OCI-LY3 (cell line): ENCODE measurements at regions not wholly inside any gene's neighbourhood (a gene's known extent, or its start where the extent isn't known, plus 50 kb on each side); places are given as distances from the start of the nearest gene placed in this dataset.

Experiments used
- H2AFZ ChIP-seq: fragments of 200-600, 300-600 bp; shearing (Covaris generic); 2 replicates; pipeline ENCODE4 v1.6.0; 2014; ENCODE audit warnings: antibody characterized with exemption, low read depth, low read length
- H3K27ac ChIP-seq: fragments of 200-600, 300-600 bp; sonication (generic); 2 replicates; pipeline ENCODE4 v1.5.1; 2014; ENCODE audit warnings: mild to moderate bottlenecking, low read length, moderate library complexity, mixed read lengths
- H3K27me3 ChIP-seq: fragments of 200-600, 300-600 bp; sonication (generic); 2 replicates; pipeline ENCODE4 v1.6.1; 2014; ENCODE audit warnings: low read depth, low read length, mixed read lengths
- H3K36me3 ChIP-seq: fragments of 200-600, 300-600 bp; sonication (generic); replicated peaks from 2 replicates; pipeline ENCODE3; 2014; ENCODE audit warnings: low read depth, low read length, mixed read lengths
- H3K4me1 ChIP-seq: fragments of 300-600, 200-600 bp; sonication (generic); 2 replicates; pipeline ENCODE4 v1.6.1; 2014; ENCODE audit warnings: low read length, mixed read lengths
- H3K4me2 ChIP-seq: fragments of 200-600, 300-600 bp; sonication (generic); 2 replicates; pipeline ENCODE4 v1.6.1; 2014; ENCODE audit warnings: low read length, mixed read lengths
- H3K4me3 ChIP-seq: fragments of 300-600, 200-600 bp; sonication (generic); 2 replicates; pipeline ENCODE4 v1.5.1; 2014; ENCODE audit warnings: antibody characterized with exemption, mild to moderate bottlenecking, low read length, moderate library complexity
- H3K79me2 ChIP-seq: fragments of 300-600, 200-600 bp; shearing (Covaris generic); 2 replicates; pipeline ENCODE4 v1.6.1; 2014; ENCODE audit warnings: mild to moderate bottlenecking, low read length, mixed read lengths
- H3K9ac ChIP-seq: fragments of 300-600, 200-600 bp; shearing (Covaris generic); 2 replicates; pipeline ENCODE4 v1.6.0; 2014; ENCODE audit warnings: mild to moderate bottlenecking, low read length, moderate library complexity
- H3K9me3 ChIP-seq: fragments of 200-600, 300-600 bp; shearing (Covaris generic); 2 replicates; pipeline ENCODE4 v1.6.1; 2014; ENCODE audit warnings: low read length, mixed read lengths; ENCODE audit not compliant: insufficient read depth
- H4K20me1 ChIP-seq: fragments of 200-600, 300-600 bp; sonication (generic); 2 replicates; pipeline ENCODE4 v1.6.1; 2016; ENCODE audit warnings: low read length, mixed read lengths; ENCODE audit not compliant: insufficient read depth
- EZH2phosphoT487 ChIP-seq: fragments of 200-600 bp; shearing (Covaris generic); IDR thresholded peaks from 2 replicates; pipeline ENCODE4 v1.6.1; 2018; ENCODE audit warnings: antibody characterized with exemption, mixed run types, low read depth
- TF ChIP-seq, protein P1 (sequence below): fragments of 200-600, 300-600 bp; sonication (generic); IDR thresholded peaks from 2 replicates; pipeline ENCODE4 v1.5.1; 2014; ENCODE audit warnings: antibody characterized with exemption, low read length, low read depth

DNA sequence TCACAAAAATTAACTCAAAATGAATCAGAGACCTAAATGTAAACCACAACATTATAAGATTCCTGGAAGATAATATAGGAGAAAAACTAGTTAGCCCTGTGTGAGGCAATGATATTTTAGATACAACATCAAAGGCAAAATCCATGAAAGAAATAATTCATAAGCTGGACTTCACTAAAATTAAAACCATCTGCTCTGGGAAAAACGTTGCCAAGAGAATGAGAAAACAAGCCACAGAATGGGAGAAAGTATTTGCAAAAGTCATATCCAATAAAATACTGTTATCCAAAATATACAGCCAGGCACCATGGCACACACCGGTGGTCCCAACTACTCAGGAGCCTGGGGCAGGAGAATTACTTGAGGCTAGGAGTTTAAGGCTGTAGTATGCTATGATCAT, 70.3 kb downstream of the SYF2 start:
- Histone ChIP-seq H2AFZ (no peak overlapping the region), H3K4me1 (no peaks in the 10 kb centered on the region), H4K20me1 (no peaks in the 10 kb centered on the region), H3K4me3 (no peak overlapping the region), H3K79me2 (no peaks in the 10 kb centered on the region), H3K27me3 (0 out of 2 replicates have a peak, but pooled peaks cover 5% of the 10 kb centered on the region), H3K4me2 (no peak overlapping the region), H3K9me3 (no peaks in the 10 kb centered on the region), H3K36me3 (no peaks in the 10 kb centered on the region), H3K27ac (no peak overlapping the region), H3K9ac (no peak overlapping the region)
- TF ChIP-seq EZH2phosphoT487, result no peak
- TF ChIP-seq, protein P1, sequence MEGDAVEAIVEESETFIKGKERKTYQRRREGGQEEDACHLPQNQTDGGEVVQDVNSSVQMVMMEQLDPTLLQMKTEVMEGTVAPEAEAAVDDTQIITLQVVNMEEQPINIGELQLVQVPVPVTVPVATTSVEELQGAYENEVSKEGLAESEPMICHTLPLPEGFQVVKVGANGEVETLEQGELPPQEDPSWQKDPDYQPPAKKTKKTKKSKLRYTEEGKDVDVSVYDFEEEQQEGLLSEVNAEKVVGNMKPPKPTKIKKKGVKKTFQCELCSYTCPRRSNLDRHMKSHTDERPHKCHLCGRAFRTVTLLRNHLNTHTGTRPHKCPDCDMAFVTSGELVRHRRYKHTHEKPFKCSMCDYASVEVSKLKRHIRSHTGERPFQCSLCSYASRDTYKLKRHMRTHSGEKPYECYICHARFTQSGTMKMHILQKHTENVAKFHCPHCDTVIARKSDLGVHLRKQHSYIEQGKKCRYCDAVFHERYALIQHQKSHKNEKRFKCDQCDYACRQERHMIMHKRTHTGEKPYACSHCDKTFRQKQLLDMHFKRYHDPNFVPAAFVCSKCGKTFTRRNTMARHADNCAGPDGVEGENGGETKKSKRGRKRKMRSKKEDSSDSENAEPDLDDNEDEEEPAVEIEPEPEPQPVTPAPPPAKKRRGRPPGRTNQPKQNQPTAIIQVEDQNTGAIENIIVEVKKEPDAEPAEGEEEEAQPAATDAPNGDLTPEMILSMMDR, result no peak

DNA sequence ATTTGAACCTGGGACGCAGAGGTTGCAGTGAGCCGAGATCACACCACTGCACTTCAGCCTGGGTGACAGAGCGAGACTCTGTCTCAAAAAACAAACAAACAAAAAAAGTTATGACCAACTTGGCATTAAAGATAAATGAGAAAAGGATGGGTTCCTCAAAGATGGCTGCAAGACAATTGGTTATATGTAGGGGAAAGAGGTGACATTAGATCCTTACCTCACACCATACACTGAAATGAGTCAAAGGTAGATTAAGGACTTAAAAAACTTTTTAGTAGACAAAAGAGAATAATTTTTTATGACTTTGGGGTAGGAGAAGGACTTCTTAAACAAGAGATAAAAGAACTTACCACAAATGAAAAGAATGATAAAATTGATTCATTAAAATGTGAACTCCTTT, 74.5 kb downstream of the SYF2 start:
- Histone ChIP-seq H3K4me2 (no peak overlapping the region), H2AFZ (no peak overlapping the region)

DNA sequence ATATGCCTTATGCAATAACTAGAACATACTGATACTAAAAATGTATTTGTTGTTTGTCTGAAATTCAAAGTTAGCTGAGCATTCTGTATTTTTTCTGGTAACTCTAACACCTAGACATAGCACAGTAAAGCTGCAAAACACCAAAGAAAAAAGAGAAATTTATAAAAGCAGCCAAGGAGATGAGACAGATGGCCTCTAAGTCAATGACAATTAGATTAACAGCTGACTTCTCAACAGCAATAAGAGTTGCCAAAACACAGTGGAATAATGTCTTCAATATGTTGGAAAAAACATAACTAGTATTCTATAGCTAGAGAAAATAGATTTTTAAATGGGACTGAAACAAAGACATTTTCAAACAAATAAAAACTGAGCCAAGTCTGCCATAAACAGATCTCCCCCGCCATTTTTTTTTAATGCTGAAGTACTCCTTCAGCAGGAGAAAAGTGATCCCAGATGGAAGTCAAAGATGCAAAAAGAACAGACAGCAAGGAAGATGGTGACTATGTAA, 81.3 kb downstream of the SYF2 start:
- Histone ChIP-seq H3K4me2 (no peak overlapping the region), H3K27me3 (peaks cover 20% of the 10 kb centered on the region), H3K27ac (no peak overlapping the region), H3K9ac (no peak overlapping the region), H3K79me2 (no peaks in the 10 kb centered on the region), H3K9me3 (no peaks in the 10 kb centered on the region), H2AFZ (no peak overlapping the region), H3K4me1 (peaks cover 13% of the 10 kb centered on the region), H3K4me3 (no peak overlapping the region), H4K20me1 (no peaks in the 10 kb centered on the region), H3K36me3 (no peaks in the 10 kb centered on the region)
- TF ChIP-seq, protein P1, result no peak
- no peak for TF ChIP-seq EZH2phosphoT487

More for the DNA sequence above, 74.5 kb downstream of the SYF2 start:
- no peaks in the 10 kb centered on the region for H3K4me1 ChIP-seq
- no peaks in the 10 kb centered on the region for H4K20me1 ChIP-seq
- no peak overlapping the region for H3K27ac ChIP-seq
- no peak overlapping the region for H3K4me3 ChIP-seq
- peaks cover 24% of the 10 kb centered on the region for H3K27me3 ChIP-seq
- H3K79me2 ChIP-seq, result no peaks in the 10 kb centered on the region
- H3K9ac ChIP-seq, result no peak overlapping the region
- TF ChIP-seq, protein P1, result no peak
- no peak for TF ChIP-seq EZH2phosphoT487
- H3K36me3 ChIP-seq, result no peaks in the 10 kb centered on the region
- no peaks in the 10 kb centered on the region for H3K9me3 ChIP-seq

DNA sequence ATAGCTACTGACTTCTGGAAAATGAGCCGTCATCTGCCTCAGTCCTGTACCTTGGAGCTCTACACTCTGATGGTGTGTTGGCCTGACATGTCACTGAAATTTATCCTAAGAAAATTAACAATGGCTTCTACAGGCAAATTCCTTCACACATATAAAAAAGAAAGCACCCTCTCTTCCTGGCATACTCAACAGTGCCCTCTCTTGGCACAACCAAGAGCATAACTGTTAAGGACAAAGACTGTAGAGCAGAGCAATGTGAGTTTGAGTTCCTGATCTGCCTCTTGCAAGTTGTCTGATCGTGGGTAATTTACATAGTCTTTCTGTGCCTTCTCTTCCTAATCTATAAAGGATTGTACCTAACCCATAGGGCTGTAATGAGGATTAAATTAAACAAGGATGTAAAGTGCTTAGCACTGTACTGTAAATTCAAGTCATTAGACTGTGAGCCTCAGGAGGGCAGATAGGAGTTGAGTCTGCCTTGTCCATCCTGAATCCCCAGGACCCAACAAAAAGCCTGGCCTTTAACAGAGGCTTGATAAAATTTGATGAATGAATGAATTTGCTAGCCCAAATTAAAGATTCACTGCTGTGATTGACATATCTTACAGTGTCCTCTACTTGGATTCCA, 83.5 kb downstream of the SYF2 start:
- Histone ChIP-seq H4K20me1 (no peaks in the 10 kb centered on the region), H3K9ac (no peak overlapping the region), H3K4me3 (peak overlapping the region; percentile 7; the same call in 1 of the 2 replicates), H3K4me1 (peaks cover 17% of the 10 kb centered on the region), H3K27me3 (peaks cover 8% of the 10 kb centered on the region; the same call in 1 of the 2 replicates), H2AFZ (peak overlapping the region; percentile 85), H3K9me3 (no peaks in the 10 kb centered on the region), H3K79me2 (no peaks in the 10 kb centered on the region), H3K4me2 (peak overlapping the region; percentile 43), H3K36me3 (no peaks in the 10 kb centered on the region), H3K27ac (no peak overlapping the region)
- TF ChIP-seq, protein P1, result peak; percentile 66
- TF ChIP-seq EZH2phosphoT487, result no peak
